ENCODE measurements at regions not wholly inside any gene's neighbourhood (a gene's known extent, or its start where the extent isn't known, plus 50 kb on each side); places are given as distances from the start of the nearest gene placed in this dataset.
A peak's percentile ranks its signal among the peaks of the same experiment; 100 is the strongest.

DNA sequence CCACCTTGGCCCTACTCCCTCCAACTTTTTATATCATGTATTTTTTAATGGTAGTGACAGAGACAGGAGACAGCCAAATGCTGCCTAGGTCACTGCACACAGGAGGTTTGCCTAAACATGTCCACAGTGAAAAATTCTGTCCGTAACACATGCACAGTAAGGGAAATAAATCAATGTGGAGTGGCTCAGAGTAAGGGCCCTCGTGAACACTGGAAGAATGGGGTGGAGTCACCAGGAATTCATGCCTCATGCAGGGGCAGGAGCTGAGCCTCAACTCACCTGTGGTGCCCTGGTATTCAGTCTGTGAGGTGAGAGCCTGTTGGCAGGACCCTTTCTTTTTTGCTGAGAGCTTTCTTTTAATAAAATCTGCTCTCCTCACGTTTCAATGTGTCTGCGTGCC is 289.1 kb downstream of the TGFB2 start:
- FAIRE-seq (no peak), DNase-seq (ENCODE audit: low read depth) (peak; percentile 66)
- H3K4me3 ChIP-seq (ENCODE audit: low read depth, low read length), result no peak overlapping the region
- no peaks in the 10 kb centered on the region for H3K36me3 ChIP-seq (ENCODE audit: control insufficient read depth, insufficient read depth, low read length)
- TF ChIP-seq, protein P1, sequence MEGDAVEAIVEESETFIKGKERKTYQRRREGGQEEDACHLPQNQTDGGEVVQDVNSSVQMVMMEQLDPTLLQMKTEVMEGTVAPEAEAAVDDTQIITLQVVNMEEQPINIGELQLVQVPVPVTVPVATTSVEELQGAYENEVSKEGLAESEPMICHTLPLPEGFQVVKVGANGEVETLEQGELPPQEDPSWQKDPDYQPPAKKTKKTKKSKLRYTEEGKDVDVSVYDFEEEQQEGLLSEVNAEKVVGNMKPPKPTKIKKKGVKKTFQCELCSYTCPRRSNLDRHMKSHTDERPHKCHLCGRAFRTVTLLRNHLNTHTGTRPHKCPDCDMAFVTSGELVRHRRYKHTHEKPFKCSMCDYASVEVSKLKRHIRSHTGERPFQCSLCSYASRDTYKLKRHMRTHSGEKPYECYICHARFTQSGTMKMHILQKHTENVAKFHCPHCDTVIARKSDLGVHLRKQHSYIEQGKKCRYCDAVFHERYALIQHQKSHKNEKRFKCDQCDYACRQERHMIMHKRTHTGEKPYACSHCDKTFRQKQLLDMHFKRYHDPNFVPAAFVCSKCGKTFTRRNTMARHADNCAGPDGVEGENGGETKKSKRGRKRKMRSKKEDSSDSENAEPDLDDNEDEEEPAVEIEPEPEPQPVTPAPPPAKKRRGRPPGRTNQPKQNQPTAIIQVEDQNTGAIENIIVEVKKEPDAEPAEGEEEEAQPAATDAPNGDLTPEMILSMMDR (IDR thresholded peaks at IDR 0.05; ENCODE audit: insufficient read depth, low read length, severe bottlenecking), result no peak
- no peaks in the 10 kb centered on the region for H3K27me3 ChIP-seq (ENCODE audit: control insufficient read depth, insufficient read depth, low read length)

DNA sequence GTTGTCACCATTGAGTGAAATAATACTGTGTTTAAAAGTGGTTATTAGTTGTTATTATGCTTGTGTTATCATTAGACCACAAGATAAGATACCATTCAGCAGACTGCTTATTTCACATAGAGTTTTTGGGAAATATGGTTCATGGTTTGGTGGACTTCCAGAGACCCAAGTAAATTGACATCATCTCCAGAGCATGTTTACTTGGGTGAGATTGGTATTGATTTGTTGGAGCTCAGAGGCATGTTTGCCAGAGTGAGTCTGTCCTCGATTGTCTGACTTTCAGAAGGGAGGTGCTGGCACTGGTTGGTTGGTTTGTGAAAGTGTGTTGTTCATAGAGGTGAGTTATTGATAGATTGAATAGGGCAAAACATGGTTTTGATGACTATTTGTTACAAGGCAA is 291.4 kb downstream of the TGFB2 start:
- no peaks in the 10 kb centered on the region for H3K27me3 ChIP-seq (ENCODE audit: control insufficient read depth, insufficient read depth, low read length)
- FAIRE-seq (no peak), DNase-seq (ENCODE audit: low read depth) (no peak)
- TF ChIP-seq, protein P1 (IDR thresholded peaks at IDR 0.05; ENCODE audit: insufficient read depth, low read length, severe bottlenecking), result no peak
- no peak overlapping the region for H3K4me3 ChIP-seq (ENCODE audit: low read depth, low read length)
- H3K36me3 ChIP-seq (ENCODE audit: control insufficient read depth, insufficient read depth, low read length), result no peaks in the 10 kb centered on the region

DNA sequence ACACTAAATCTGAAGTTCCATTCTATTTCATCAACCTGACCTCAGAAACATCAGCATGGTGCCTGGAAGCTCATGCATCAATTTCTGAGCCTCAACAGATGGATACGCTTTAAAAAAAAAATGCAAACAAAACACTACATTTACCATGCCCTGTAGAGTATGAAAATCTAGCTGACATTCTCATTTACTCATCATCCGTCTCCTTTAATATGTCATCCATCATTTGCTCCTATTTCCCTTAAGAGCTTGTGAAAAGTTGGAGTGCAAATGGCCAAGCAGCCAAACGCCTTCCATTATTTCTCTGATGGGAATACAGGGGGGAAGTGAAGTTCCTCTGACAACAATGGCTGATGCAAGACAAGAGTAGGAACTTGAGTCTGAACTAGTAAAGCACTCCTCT is 295.0 kb downstream of the TGFB2 start:
- H3K4me3 ChIP-seq (ENCODE audit: low read depth, low read length), result no peak overlapping the region
- FAIRE-seq, result no peak
- TF ChIP-seq, protein P1 (IDR thresholded peaks at IDR 0.05; ENCODE audit: insufficient read depth, low read length, severe bottlenecking), result no peak
- DNase-seq (ENCODE audit: low read depth), result no peak
- no peaks in the 10 kb centered on the region for H3K27me3 ChIP-seq (ENCODE audit: control insufficient read depth, insufficient read depth, low read length)
- no peaks in the 10 kb centered on the region for H3K36me3 ChIP-seq (ENCODE audit: control insufficient read depth, insufficient read depth, low read length)

DNA sequence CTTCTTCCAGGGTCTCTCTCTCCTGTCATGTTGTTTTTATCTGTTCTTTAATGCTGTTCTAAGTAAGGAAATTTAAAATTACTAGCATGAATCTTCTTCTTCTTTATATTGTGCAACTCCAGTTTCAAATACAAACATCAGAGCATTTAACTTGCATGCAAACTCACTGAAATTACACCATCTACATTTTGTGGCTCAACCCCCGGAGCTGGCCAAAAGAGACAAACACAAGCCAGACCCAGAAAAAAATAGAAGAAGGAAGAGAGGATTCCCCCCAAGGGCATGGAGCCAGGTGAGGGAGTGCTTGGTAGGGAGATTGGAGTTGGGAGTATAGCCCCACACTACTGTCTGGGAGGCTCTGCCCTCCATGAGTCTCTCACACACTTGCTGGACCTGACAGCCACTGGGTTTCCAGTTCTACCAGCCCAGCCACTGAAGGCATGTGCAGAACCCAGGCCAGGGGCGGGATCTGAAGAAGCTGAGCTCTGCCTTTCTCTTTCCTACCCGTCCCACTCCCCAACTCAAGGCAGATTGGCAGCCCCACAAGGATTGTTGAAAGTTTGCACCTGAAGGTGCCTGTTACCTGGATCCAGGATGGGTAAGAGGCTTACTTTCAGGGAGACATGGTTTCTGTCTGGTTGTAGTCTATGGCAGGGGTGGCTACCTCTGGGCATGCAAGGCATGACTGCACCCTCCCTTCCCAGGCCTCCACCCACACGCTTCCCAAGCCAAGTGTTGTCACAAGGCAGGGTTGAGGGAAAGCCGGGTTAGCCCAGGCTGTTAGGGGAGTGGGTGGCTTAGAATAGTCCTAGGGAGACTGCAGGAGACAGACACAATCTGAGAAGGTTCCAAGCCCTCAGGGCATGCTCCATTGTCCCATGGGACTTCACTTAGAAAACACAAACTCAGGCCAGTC is 297.2 kb downstream of the TGFB2 start:
- Histone ChIP-seq H3K27me3 (ENCODE audit: control insufficient read depth, insufficient read depth, low read length) (no peaks in the 10 kb centered on the region), H3K4me3 (ENCODE audit: low read depth, low read length) (no peak overlapping the region), H3K36me3 (ENCODE audit: control insufficient read depth, insufficient read depth, low read length) (no peaks in the 10 kb centered on the region)
- no peak for DNase-seq (ENCODE audit: low read depth)
- FAIRE-seq, result no peak
- TF ChIP-seq, protein P1 (IDR thresholded peaks at IDR 0.05; ENCODE audit: insufficient read depth, low read length, severe bottlenecking), result no peak

DNA sequence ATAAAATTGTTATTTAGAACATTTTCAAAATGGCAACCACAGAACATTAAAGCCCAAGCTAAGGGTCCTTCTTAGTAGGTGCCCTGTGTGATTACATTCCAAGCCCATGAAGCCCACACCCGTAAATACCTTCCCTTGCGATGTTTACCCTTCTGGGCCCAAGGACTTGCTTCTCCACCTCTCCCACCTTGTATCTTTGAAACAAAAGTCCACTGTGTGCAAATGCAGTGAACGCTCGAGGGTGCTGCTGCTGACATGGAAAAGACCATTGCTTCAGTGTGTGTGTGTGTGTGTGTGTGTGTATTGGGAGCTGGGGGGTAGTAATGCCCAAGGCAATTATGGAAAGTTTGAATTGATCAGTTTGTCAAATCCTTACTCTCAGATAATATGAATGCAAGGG is 298.1 kb downstream of the TGFB2 start:
- DNase-seq (ENCODE audit: low read depth), result no peak
- TF ChIP-seq, protein P1 (IDR thresholded peaks at IDR 0.05; ENCODE audit: insufficient read depth, low read length, severe bottlenecking), result no peak
- H3K4me3 ChIP-seq (ENCODE audit: low read depth, low read length), result no peak overlapping the region
- H3K36me3 ChIP-seq (ENCODE audit: control insufficient read depth, insufficient read depth, low read length), result no peaks in the 10 kb centered on the region
- no peak for FAIRE-seq
- H3K27me3 ChIP-seq (ENCODE audit: control insufficient read depth, insufficient read depth, low read length), result no peaks in the 10 kb centered on the region

Data from bronchial epithelial cell (primary cell).